Effector memory CD8-positive, alpha-beta T cell (primary cell): ENCODE measurements at regions not wholly inside any gene's neighbourhood (a gene's known extent, or its start where the extent isn't known, plus 50 kb on each side); places are given as distances from the start of the nearest gene placed in this dataset.

ENCODE experiments used
- ATAC-seq: fragments of 150-1000 bp; cut with Tn5 transposase; replicated peaks from 2 replicates; pipeline ENCODE4 v1.10.0; 2021; ENCODE audit warnings: mild to moderate bottlenecking, moderate library complexity
- DNase-seq, 3 experiments: peaks; one replicate each; pipeline ENCODE4 v3.0.0; 2021
- H3K27ac Mint-ChIP-seq, 2 donors: one replicate each; pipeline ENCODE4 v1.8.0; 2022; ENCODE audit warnings: mild to moderate bottlenecking in 2 of 2, mixed read lengths in 2 of 2, moderate library complexity in 2 of 2
- H3K27me3 Mint-ChIP-seq, 2 donors: one replicate each; pipeline ENCODE4 v1.8.0; 2022; ENCODE audit warnings: mixed read lengths in 2 of 2
- H3K36me3 Mint-ChIP-seq: one replicate; pipeline ENCODE4 v1.8.0; 2022; ENCODE audit warnings: mild to moderate bottlenecking, moderate library complexity, mixed read lengths; ENCODE audit not compliant: insufficient read depth
- H3K4me1 Mint-ChIP-seq, 2 donors: one replicate each; pipeline ENCODE4 v1.8.0; 2022; ENCODE audit warnings: low read depth in 2 of 2, mixed read lengths in 2 of 2
- H3K4me3 Mint-ChIP-seq, 2 donors: one replicate each; pipeline ENCODE4 v1.8.0; 2022; ENCODE audit warnings: mild to moderate bottlenecking in 2 of 2, mixed read lengths in 2 of 2, moderate library complexity in 2 of 2
- H3K9me3 Mint-ChIP-seq, 2 donors: one replicate each; pipeline ENCODE4 v1.8.0; 2022; ENCODE audit warnings: mixed read lengths in 2 of 2

DNA sequence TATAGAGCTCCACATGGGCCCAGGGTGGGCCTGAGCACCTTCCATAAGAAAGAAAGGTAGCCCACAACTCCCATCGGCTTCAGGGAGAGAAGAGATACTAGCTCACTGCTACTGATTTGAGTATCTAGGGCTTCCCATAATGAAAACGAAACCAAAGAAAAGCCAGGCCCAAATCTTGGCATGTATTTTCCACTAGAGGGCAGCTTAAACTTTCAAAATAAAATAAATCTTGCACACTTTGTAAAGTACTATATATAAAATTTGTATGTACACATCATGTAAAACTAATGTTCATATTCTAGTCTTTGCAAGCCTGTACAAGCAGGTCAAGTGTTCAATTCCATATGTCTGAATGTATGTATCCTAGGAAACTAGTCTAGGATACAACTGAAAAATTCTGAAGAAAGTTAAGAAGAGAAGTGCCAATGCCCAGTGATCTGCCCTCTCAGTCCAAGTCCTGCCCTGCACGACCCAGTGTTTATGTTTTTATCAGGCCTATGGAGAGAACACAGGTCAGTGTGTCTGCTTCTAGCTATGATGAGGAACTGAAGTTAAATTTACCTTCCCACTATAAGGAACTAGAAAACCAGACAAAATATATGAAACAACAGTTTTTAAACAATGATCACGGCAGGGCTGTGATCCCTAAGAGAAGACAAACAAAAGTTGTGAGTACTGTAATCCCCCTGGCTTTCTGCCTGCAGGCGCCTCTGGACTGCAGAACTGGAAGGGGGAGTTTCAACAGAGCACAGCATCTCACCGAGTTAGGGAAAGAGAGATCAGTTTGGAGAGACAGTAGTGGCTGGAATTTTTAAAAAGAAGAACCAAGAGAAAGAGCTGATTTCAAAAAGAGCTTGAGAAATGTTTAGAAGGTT lies 475.7 kb downstream of the UQCRFS1 start:
- Mint-ChIP-seq H3K36me3 (no peaks in the 10 kb centered on the region), H3K27ac (peak overlapping the region; percentile 83 to 90), H3K27me3 (no peaks in the 10 kb centered on the region), H3K4me1 (peaks cover 4 to 8% of the 10 kb centered on the region in 2 donors), H3K4me3 (peak overlapping the region in 1 of 2 donors; percentile 36), H3K9me3 (no peaks in the 10 kb centered on the region)
- DNase-seq: peak in 1 of 3 experiments; percentile 23
- peak; percentile 50 for ATAC-seq

- Mint-ChIP-seq H3K27ac (peak overlapping the region; percentile 83 to 90), H3K9me3 (no peaks in the 10 kb centered on the region), H3K4me1 (peaks cover 4 to 8% of the 10 kb centered on the region in 2 donors), H3K36me3 (no peaks in the 10 kb centered on the region), H3K4me3 (peak overlapping the region in 1 of 2 donors; percentile 36), H3K27me3 (no peaks in the 10 kb centered on the region)
- ATAC-seq (no peak), DNase-seq (no peak)
Observed at GRCh38 chr19:28736528-28736927, 476.4 kb downstream of the UQCRFS1 start.

- Mint-ChIP-seq H3K27ac (no peak overlapping the region), H3K4me1 (peaks cover under 1 to 3% of the 10 kb centered on the region in 2 donors), H3K36me3 (no peaks in the 10 kb centered on the region), H3K9me3 (no peaks in the 10 kb centered on the region), H3K4me3 (no peak overlapping the region), H3K27me3 (peaks cover 22 to 30% of the 10 kb centered on the region in 2 donors)
- DNase-seq (no peak), ATAC-seq (no peak)
Observed at GRCh38 chr19:28731577-28731976, 481.4 kb downstream of the UQCRFS1 start.

DNA sequence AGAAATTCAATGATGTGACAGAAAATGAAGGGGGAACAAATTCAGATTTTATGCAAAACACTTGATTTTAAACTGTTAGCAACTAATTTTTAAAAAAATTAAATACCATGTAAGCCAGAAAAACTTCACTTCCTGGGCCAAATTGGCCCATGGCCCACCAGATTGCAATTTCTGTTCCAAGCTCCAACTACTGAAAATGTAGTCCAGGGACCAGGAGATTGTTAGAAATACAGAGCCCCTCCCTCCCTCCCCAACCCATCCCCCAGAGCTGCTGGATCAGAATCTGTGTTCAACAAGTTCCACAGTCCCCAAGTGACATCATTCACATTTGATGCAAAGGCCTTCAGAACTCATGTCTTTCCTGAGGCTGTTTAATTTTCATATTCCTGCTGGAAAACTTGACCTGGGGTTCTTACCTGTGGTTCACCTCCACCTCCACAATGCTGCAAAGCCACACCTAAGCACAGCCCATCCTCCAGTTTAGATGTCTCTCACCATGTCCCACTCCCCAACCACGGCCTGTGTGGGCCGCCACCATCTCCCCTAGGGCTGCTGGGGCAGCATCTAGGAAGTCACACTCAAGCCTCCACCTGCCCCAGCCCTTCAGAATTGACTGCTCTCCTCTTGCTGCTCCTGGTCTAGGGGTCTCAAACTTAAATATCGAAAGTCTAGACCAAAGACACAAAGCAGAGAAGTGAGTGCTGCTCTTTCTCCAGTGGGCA lies 482.0 kb downstream of the UQCRFS1 start:
- Mint-ChIP-seq H3K4me3 (no peak overlapping the region), H3K9me3 (no peaks in the 10 kb centered on the region), H3K27ac (no peak overlapping the region), H3K4me1 (no peaks in the 10 kb centered on the region), H3K36me3 (no peaks in the 10 kb centered on the region), H3K27me3 (peaks cover 22 to 36% of the 10 kb centered on the region in 2 donors)
- DNase-seq (no peak), ATAC-seq (no peak)

GRCh38 chr19:28727480-28728159 lies 485.3 kb downstream of the UQCRFS1 start:
- Mint-ChIP-seq H3K9me3 (no peaks in the 10 kb centered on the region), H3K4me3 (peak overlapping the region in 1 of 2 donors; percentile 21), H3K27ac (no peak overlapping the region), H3K27me3 (peaks cover 22 to 46% of the 10 kb centered on the region in 2 donors), H3K36me3 (no peaks in the 10 kb centered on the region), H3K4me1 (no peaks in the 10 kb centered on the region)
- DNase-seq (peak in 1 of 3 experiments; percentile 31), ATAC-seq (no peak)

GRCh38 chr19:28726533-28727479 lies 486.1 kb downstream of the UQCRFS1 start:
- no peak overlapping the region for H3K27ac Mint-ChIP-seq
- no peaks in the 10 kb centered on the region for H3K9me3 Mint-ChIP-seq
- H3K27me3 Mint-ChIP-seq: peaks cover 22 to 46% of the 10 kb centered on the region in 2 donors
- ATAC-seq (no peak), DNase-seq (no peak)
- H3K36me3 Mint-ChIP-seq: no peaks in the 10 kb centered on the region
- no peaks in the 10 kb centered on the region for H3K4me1 Mint-ChIP-seq
- H3K4me3 Mint-ChIP-seq: peak overlapping the region in 1 of 2 donors; percentile 21

DNA sequence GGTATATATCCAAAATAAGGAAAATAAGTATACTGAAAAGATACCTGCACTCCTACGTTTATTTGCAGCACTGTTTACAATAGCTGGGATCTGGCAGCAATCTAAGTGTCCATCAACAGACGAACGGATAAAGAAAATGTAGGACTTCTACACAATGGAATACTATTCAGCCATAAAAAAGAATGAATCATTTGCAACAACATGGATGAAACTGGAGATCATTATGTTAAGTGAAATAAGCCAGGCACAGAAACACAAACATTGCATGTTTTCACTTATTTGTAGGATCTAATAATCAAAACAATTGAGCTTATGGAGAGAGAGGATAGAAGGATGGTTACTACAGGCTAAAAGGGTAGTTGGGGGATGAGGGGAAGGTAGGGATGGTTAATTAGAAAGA lies 494.0 kb downstream of the UQCRFS1 start:
- Mint-ChIP-seq H3K27me3 (peaks cover 0 to 19% of the 10 kb centered on the region in 2 donors), H3K4me1 (peaks cover 0 to 8% of the 10 kb centered on the region in 2 donors), H3K9me3 (no peaks in the 10 kb centered on the region), H3K4me3 (no peak overlapping the region), H3K36me3 (no peaks in the 10 kb centered on the region), H3K27ac (no peak overlapping the region)
- DNase-seq (no peak), ATAC-seq (no peak)

DNA sequence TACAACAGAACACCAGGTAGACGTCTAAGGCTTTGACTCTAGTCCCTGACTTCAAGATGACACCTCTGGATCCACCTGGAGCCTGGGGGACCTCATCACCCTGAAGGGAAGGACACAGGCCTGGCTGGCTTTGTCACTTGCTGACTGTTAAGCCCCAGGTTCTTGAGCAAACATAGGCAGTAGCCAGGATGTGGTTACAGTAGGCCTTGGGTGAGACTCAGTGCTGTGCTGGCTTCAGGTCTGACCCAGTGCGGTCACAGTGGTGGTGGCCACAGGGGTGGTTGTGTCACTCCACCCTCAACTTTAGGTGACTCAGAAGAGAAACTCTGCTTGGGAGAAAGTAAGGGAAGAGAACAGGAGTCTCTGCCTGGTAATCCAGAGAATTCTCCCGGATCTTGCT lies 497.8 kb downstream of the UQCRFS1 start:
- peaks cover 4% of the 10 kb centered on the region for H3K36me3 Mint-ChIP-seq
- H3K9me3 Mint-ChIP-seq: no peaks in the 10 kb centered on the region
- H3K27ac Mint-ChIP-seq: peak overlapping the region in 1 of 2 donors; percentile 45
- H3K4me3 Mint-ChIP-seq: peak overlapping the region in 1 of 2 donors; percentile 42
- H3K27me3 Mint-ChIP-seq: peaks cover 0 to 19% of the 10 kb centered on the region in 2 donors
- H3K4me1 Mint-ChIP-seq: peaks cover 0 to 8% of the 10 kb centered on the region in 2 donors
- ATAC-seq (no peak), DNase-seq (no peak)

DNA sequence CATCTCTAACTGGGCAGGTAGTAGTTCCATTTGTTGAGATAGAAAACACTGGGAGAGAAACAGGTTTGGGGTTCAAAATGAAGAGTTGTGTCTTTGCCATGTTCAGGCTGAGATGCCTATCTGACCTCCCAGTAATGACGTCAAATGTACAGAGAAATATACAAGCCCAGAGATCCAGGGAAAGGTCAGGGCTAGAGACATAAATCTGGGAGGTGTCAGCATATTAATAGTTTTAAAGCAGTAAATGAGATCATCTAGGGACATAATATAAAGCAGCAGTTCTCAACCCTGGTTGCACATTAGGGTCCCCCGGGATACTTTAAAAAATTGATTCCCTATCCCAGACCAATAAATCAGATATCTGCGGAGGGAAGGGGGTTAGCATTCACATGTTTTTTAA lies 501.5 kb downstream of the UQCRFS1 start:
- ATAC-seq (no peak), DNase-seq (no peak)
- Mint-ChIP-seq H3K4me3 (no peak overlapping the region), H3K27ac (no peak overlapping the region), H3K9me3 (no peaks in the 10 kb centered on the region), H3K27me3 (peaks cover 0 to 26% of the 10 kb centered on the region in 2 donors), H3K4me1 (peaks cover 0 to 8% of the 10 kb centered on the region in 2 donors), H3K36me3 (peaks cover 4% of the 10 kb centered on the region)

DNA sequence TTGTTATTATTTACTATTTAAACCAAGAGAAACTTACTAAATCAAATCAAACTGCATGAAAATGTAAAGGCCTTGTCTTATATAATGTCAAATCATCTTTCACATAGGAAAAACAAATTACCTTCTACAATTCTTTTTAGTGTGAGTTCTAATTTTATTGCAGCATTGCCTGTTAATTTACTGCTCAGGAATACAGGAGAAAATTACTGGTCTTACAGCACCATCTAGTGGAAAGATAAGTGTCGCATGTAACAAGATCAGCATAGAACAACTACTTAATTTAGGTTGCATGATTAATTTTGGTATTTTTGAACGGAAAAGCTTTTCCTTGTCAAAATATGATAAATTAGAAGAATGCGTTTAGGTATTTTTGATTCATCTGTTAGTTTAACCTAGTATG lies 502.7 kb downstream of the UQCRFS1 start:
- Mint-ChIP-seq H3K27ac (no peak overlapping the region), H3K4me3 (no peak overlapping the region), H3K4me1 (peaks cover 0 to 3% of the 10 kb centered on the region in 2 donors), H3K9me3 (no peaks in the 10 kb centered on the region), H3K36me3 (peaks cover 4% of the 10 kb centered on the region), H3K27me3 (peaks cover 0 to 19% of the 10 kb centered on the region in 2 donors)
- ATAC-seq: peak; percentile 29
- DNase-seq: no peak

GRCh38 chr19:28706693-28707092 lies 506.3 kb downstream of the UQCRFS1 start:
- H3K36me3 Mint-ChIP-seq: no peaks in the 10 kb centered on the region
- no peak for ATAC-seq
- H3K4me1 Mint-ChIP-seq: no peaks in the 10 kb centered on the region
- no peak for DNase-seq
- H3K9me3 Mint-ChIP-seq: no peaks in the 10 kb centered on the region
- no peak overlapping the region for H3K27ac Mint-ChIP-seq
- H3K4me3 Mint-ChIP-seq: no peak overlapping the region
- peaks cover 0 to 7% of the 10 kb centered on the region in 2 donors for H3K27me3 Mint-ChIP-seq

- Mint-ChIP-seq H3K4me1 (no peaks in the 10 kb centered on the region), H3K36me3 (no peaks in the 10 kb centered on the region), H3K4me3 (no peak overlapping the region), H3K27me3 (peaks cover 0 to 6% of the 10 kb centered on the region in 2 donors), H3K27ac (no peak overlapping the region), H3K9me3 (no peaks in the 10 kb centered on the region)
- DNase-seq (no peak), ATAC-seq (no peak)
Observed at GRCh38 chr19:28705008-28705407, 507.9 kb downstream of the UQCRFS1 start.
